Colonic mucosa (tissue), 4 donors: ENCODE measurements at regions not wholly inside any gene's neighbourhood (a gene's known extent, or its start where the extent isn't known, plus 50 kb on each side); places are given as distances from the start of the nearest gene placed in this dataset.
"Not testable (repeated sequence)": the region's sequence is repeated elsewhere in the genome, so short reads cannot be mapped to it uniquely, and the experiment has no call there.

Experiments used
- DNase-seq: peaks from one replicate; pipeline ENCODE4 v3.0.0-alpha.2; 2020
- H3K27ac ChIP-seq: fragments of 200-600 bp; one replicate; pipeline ENCODE4 v1.8.0; 2021
- H3K27me3 ChIP-seq: fragments of 200-600 bp; one replicate; pipeline ENCODE4 v1.8.0; 2021
- H3K36me3 ChIP-seq: fragments of 200-600 bp; one replicate; pipeline ENCODE4 v1.8.0; 2021
- H3K4me1 ChIP-seq: fragments of 200-600 bp; one replicate; pipeline ENCODE4 v1.8.0; 2021; ENCODE audit warnings: mild to moderate bottlenecking
- H3K4me3 ChIP-seq: fragments of 200-600 bp; one replicate; pipeline ENCODE4 v1.8.0; 2021
- H3K9ac ChIP-seq, 2 donors: one replicate each; pipeline ENCODE4 v1.7.0; 2013; ENCODE audit warnings: control low read depth in 2 of 2, low read depth in 2 of 2, low read length in 2 of 2
- H3K9me3 ChIP-seq: fragments of 200-600 bp; one replicate; pipeline ENCODE4 v1.8.0; 2021
- intact Hi-C: fragments of 100-400 bp; cut with DNase I; formaldehyde crosslinking; loops from one replicate; pipeline ENCODE4 v1.14.1; 2022
- TF ChIP-seq, protein P1 (sequence below): fragments of 200-600 bp; IDR thresholded peaks from one replicate; pipeline ENCODE4 v1.8.0; 2022; ENCODE audit warnings: antibody characterized with exemption, mild to moderate bottlenecking
- donor health status: healthy.
- donor health status: DM: no; HTN: no; CAD: no.
- donor health status: DM: no; HTN: no; CAD: no.

DNA sequence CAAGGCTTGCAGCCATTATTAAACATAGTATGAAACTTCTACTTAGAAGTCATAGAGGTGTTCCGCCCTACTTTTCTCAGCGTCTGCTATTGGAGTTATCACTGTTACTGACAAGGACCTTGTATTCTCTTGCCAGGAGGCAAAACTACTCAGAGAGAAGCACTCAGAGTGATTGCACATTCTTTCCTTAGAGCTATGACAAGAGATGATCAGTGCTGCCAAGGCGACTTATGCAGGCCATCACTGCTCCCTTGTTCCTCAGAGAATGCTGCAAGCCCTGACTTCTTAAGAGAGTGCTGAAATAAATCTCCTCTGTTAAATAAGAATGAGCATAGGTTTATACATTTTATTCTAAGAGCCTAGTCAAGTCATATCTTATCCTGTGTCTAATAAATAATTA, 534.6 kb upstream of the PHF14 start:
- Histone ChIP-seq H3K27me3 (no peaks in the 10 kb centered on the region), H3K36me3 (no peaks in the 10 kb centered on the region), H3K4me1 (no peaks in the 10 kb centered on the region), H3K4me3 (no peak overlapping the region), H3K9ac (no peak overlapping the region), H3K9me3 (no peaks in the 10 kb centered on the region), H3K27ac (no peak overlapping the region)
- TF ChIP-seq, protein P1, sequence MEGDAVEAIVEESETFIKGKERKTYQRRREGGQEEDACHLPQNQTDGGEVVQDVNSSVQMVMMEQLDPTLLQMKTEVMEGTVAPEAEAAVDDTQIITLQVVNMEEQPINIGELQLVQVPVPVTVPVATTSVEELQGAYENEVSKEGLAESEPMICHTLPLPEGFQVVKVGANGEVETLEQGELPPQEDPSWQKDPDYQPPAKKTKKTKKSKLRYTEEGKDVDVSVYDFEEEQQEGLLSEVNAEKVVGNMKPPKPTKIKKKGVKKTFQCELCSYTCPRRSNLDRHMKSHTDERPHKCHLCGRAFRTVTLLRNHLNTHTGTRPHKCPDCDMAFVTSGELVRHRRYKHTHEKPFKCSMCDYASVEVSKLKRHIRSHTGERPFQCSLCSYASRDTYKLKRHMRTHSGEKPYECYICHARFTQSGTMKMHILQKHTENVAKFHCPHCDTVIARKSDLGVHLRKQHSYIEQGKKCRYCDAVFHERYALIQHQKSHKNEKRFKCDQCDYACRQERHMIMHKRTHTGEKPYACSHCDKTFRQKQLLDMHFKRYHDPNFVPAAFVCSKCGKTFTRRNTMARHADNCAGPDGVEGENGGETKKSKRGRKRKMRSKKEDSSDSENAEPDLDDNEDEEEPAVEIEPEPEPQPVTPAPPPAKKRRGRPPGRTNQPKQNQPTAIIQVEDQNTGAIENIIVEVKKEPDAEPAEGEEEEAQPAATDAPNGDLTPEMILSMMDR: no peak
- DNase-seq: no peak
- intact Hi-C loops: no loop called here

DNA sequence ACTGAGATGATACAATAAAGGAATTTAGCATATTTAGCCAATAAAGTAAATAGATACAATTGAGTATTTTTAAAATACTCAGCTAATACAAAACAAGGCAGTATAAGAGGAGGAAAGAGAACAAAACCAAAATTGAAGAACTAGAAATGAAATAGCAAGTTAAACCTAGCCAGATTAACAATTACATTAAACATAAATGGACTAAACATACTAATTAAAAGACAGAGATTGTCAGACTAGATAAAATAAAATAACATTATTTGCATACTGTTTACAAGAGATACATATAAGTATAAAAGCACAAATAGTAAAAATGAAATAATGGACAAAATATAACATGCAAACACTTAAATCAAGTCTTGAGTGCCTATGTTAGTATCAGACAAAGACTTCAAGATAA, 517.7 kb upstream of the PHF14 start:
- Histone ChIP-seq H3K9ac (no peak overlapping the region), H3K4me3 (no peak overlapping the region), H3K9me3 (no peaks in the 10 kb centered on the region), H3K4me1 (no peaks in the 10 kb centered on the region), H3K27me3 (no peaks in the 10 kb centered on the region), H3K36me3 (no peaks in the 10 kb centered on the region), H3K27ac (no peak overlapping the region)
- intact Hi-C loops: no loop called here
- TF ChIP-seq, protein P1: no peak
- no peak for DNase-seq

- Histone ChIP-seq H3K27ac (no peak overlapping the region), H3K4me1 (no peaks in the 10 kb centered on the region), H3K36me3 (no peaks in the 10 kb centered on the region), H3K27me3 (no peaks in the 10 kb centered on the region), H3K4me3 (no peak overlapping the region), H3K9ac (no peak overlapping the region), H3K9me3 (no peaks in the 10 kb centered on the region)
- TF ChIP-seq, protein P1: no peak
- no peak for DNase-seq
- intact Hi-C loops: no loop called here
Observed at GRCh38 chr7:10460474-10460873, 513.2 kb upstream of the PHF14 start.

DNA sequence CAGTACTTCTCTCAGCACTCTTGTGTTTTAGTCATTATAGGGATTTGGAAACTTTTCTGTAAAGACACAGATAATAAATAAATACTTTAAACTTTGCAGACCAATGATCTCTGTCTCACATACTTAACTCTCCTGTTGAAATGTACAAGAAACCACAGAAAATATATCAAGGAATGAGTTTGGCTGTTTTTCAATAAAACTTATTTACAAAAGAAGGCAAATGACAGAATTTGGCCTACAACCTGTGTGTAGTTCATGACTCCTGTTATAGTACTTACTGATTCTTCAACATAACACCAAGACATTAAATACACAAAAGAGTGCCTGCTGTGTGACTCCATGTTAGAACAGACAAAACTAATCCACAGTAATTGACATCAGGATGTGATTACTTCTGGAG, 510.0 kb upstream of the PHF14 start:
- TF ChIP-seq, protein P1: no peak
- intact Hi-C loops: no loop called here
- no peak overlapping the region for H3K4me3 ChIP-seq
- H3K9ac ChIP-seq: no peak overlapping the region
- no peaks in the 10 kb centered on the region for H3K36me3 ChIP-seq
- no peak overlapping the region for H3K27ac ChIP-seq
- no peaks in the 10 kb centered on the region for H3K9me3 ChIP-seq
- no peaks in the 10 kb centered on the region for H3K27me3 ChIP-seq
- no peaks in the 10 kb centered on the region for H3K4me1 ChIP-seq
- DNase-seq: no peak

DNA sequence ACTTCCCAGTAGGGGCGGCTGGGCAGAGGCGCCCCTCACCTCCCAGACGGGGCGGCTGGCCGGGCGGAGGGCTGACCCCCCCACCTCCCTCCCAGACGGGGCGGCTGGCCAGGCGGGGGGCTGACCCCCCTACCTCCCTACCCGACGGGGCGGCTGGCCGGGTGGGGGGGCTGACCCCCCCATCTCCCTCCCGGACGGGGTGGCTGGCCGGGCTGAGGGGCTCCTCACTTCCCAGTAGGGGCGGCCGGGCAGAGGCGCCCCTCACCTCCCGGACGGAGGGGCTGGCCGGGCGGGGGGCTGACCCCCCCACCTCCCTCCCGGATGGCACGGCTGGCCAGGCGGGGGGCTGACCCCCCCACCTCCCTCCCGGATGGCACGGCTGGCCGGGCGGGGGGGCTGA, 508.1 kb upstream of the PHF14 start:
- H3K9ac ChIP-seq, H3K36me3 ChIP-seq, DNase-seq, H3K4me1 ChIP-seq, H3K27me3 ChIP-seq, H3K27ac ChIP-seq, H3K9me3 ChIP-seq, H3K4me3 ChIP-seq, intact Hi-C loops: not testable (repeated sequence)

DNA sequence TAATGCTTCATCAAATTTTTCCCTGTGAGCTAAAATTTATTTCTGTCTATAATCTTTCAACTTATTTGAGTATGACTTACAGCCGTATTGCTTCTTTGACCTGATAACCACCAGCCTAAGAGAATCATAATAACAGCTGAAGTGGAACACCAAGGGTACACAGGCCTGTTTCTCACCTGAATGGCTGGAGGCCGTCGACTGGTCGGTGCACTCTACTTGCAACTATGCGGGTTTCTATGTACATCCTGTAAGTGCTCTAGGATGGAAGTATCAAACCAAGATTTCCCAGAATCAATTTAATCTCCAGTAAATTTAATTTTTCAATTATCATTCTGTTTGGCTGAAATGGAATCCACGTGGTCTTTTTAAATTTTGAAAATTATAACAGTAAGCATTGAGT, 504.8 kb upstream of the PHF14 start:
- TF ChIP-seq, protein P1: no peak

More for the DNA sequence above, 504.8 kb upstream of the PHF14 start:
- Histone ChIP-seq H3K4me1 (no peaks in the 10 kb centered on the region), H3K27ac (no peak overlapping the region), H3K27me3 (no peaks in the 10 kb centered on the region), H3K9ac (no peak overlapping the region), H3K9me3 (no peaks in the 10 kb centered on the region), H3K4me3 (no peak overlapping the region), H3K36me3 (no peaks in the 10 kb centered on the region)
- intact Hi-C loops: no loop called here
- DNase-seq: no peak
